Psoas muscle (tissue), 7 donors: ENCODE measurements at regions not wholly inside any gene's neighbourhood (a gene's known extent, or its start where the extent isn't known, plus 50 kb on each side); places are given as distances from the start of the nearest gene placed in this dataset.
A peak's percentile ranks its signal among the peaks of the same experiment; 100 is the strongest.

Source experiments
- ATAC-seq, 4 donors: fragments of 200-7000 bp; cut with Tn5 transposase; one replicate each; pipeline ENCODE4 v1.9.1; 2020; ENCODE audit warnings: moderate library complexity in 3 of 4, mild to moderate bottlenecking in 2 of 4
- DNase-seq, 2 donors: peaks; one replicate each; pipeline ENCODE4 v3.0.0-alpha.2; 2020
- H3K27ac ChIP-seq: fragments of 200-600 bp; one replicate; pipeline ENCODE4 v1.8.0; 2022
- H3K27me3 ChIP-seq, 3 donors: fragments of 200-600 bp in 1 of 3; one replicate each; pipeline versions ENCODE4 v1.6.1 to v1.8.0; 2013 to 2022; ENCODE audit warnings: low read length in 2 of 3, mild to moderate bottlenecking in 2 of 3, moderate library complexity in 1 of 3; ENCODE audit not compliant: insufficient read depth in 3 of 3
- H3K36me3 ChIP-seq, 2 donors: fragments of 200-600 bp in 1 of 2; one replicate each; pipeline versions ENCODE4 v1.6.1 to v1.8.0; 2013 to 2022; ENCODE audit warnings: low read depth in 1 of 2, mild to moderate bottlenecking in 1 of 2, moderate library complexity in 1 of 2; ENCODE audit not compliant: insufficient read depth in 1 of 2
- H3K4me1 ChIP-seq: fragments of 200-600 bp; one replicate; pipeline ENCODE4 v1.8.0; 2022
- H3K4me3 ChIP-seq: fragments of 200-600 bp; one replicate; pipeline ENCODE4 v1.8.0; 2022; ENCODE audit warnings: mild to moderate bottlenecking
- H3K9me3 ChIP-seq: fragments of 200-600 bp; one replicate; pipeline ENCODE4 v1.8.0; 2022
- WGBS, 3 donors: extraction: QIAGEN DNeasy Blood & Tissue Kit; methylation state at CpG; one replicate each; pipeline versions ENCODE4 v1.1.6 to v1.1.7; 2013; 5-methylcytosine and 5-hydroxymethylcytosine counted together
- intact Hi-C, 2 donors: fragments of 100-400 bp; cut with DNase I; formaldehyde crosslinking; loops; one replicate each; pipeline versions ENCODE4 v1.11.0 to v1.14.2; 2022
- TF ChIP-seq, protein P1 (sequence below): fragments of 200-600 bp; IDR thresholded peaks from one replicate; pipeline ENCODE4 v1.8.0; 2022; ENCODE audit warnings: antibody characterized with exemption
- donor health status: healthy with polysubstance abuse.
- donor health status: DM: no; HTN: no; CAD: no; lungs with moderate emphysema.
- donor health status: Bipolar disorder and iron deficiency.
- donor health status: healthy.
- donor health status: DM: yes; HTN: yes; CAD: no.
- donor health status: DM: no; HTN: no; CAD: no.
- donor health status: DM: yes; HTN: yes; CAD: no.

DNA sequence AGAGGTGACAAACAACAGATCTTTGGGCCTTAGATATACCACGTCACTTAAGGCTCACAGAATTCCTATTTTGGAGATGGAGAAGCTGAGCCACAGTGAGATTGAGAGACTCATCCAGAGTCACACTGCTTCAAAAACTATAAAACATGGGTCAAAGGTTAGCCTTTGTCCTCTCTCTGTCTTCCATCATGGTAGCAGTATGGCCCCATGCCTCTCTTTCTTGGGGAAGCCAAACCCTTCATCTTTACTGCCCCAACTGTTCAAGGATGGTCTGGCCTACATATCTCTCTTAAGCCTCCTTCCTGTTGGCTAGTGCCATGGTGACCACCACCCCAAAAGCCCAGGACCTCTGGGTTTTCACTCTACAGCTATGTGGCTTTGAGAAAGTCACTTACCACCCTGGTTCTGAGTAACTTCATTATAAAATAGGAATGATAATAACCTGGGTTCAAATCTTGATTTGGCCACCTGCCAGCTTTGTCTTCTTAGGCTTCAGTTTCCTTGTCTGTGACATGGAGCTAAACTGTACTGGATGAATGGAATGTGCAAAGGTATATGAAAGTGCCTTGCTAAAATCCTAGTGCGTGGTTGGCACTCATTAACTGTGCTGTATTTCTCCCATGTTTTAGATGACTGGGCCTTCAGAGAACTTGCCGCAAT is 85.9 kb upstream of the JUN start:
- Histone ChIP-seq H3K27me3 (no peaks in the 10 kb centered on the region), H3K4me3 (no peak overlapping the region), H3K27ac (no peak overlapping the region), H3K4me1 (peaks cover 15% of the 10 kb centered on the region), H3K9me3 (no peaks in the 10 kb centered on the region), H3K36me3 (no peaks in the 10 kb centered on the region)
- WGBS, 3 donors: 92 to 95% (median 93%) methylated on average over 3 of the region's 3 CpGs
- DNase-seq: no peak
- no peak for ATAC-seq
- intact Hi-C loops: no loop called here
- TF ChIP-seq, protein P1, sequence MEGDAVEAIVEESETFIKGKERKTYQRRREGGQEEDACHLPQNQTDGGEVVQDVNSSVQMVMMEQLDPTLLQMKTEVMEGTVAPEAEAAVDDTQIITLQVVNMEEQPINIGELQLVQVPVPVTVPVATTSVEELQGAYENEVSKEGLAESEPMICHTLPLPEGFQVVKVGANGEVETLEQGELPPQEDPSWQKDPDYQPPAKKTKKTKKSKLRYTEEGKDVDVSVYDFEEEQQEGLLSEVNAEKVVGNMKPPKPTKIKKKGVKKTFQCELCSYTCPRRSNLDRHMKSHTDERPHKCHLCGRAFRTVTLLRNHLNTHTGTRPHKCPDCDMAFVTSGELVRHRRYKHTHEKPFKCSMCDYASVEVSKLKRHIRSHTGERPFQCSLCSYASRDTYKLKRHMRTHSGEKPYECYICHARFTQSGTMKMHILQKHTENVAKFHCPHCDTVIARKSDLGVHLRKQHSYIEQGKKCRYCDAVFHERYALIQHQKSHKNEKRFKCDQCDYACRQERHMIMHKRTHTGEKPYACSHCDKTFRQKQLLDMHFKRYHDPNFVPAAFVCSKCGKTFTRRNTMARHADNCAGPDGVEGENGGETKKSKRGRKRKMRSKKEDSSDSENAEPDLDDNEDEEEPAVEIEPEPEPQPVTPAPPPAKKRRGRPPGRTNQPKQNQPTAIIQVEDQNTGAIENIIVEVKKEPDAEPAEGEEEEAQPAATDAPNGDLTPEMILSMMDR: no peak

DNA sequence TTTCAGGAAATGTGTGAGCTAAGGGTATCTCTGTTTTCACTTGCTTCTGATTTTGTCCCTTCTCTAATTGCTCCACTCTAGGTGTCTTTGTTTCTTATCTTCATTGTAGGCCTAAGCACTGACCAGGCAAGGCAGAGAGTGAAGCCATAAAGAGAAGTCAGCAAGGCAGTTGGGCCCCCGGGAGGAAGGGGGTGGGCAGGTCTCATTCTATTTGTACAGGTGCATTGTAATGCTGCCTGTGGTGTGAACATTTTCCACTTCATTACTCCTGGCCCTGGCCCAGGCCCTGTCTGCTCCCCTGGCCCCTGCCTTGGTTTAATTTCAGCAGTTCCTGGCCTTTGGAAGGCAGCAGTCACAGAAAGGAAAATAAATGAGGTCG is 86.4 kb upstream of the JUN start:
- no peak overlapping the region for H3K4me3 ChIP-seq
- DNase-seq: no peak
- H3K27ac ChIP-seq: no peak overlapping the region
- ATAC-seq: no peak
- H3K36me3 ChIP-seq: no peaks in the 10 kb centered on the region
- TF ChIP-seq, protein P1: no peak
- no peaks in the 10 kb centered on the region for H3K9me3 ChIP-seq
- WGBS, 3 donors: 63 to 71% (median 64%) methylated on average over 2 of the region's 2 CpGs
- peaks cover 20% of the 10 kb centered on the region for H3K4me1 ChIP-seq
- no peaks in the 10 kb centered on the region for H3K27me3 ChIP-seq
- intact Hi-C loops: no loop called here

DNA sequence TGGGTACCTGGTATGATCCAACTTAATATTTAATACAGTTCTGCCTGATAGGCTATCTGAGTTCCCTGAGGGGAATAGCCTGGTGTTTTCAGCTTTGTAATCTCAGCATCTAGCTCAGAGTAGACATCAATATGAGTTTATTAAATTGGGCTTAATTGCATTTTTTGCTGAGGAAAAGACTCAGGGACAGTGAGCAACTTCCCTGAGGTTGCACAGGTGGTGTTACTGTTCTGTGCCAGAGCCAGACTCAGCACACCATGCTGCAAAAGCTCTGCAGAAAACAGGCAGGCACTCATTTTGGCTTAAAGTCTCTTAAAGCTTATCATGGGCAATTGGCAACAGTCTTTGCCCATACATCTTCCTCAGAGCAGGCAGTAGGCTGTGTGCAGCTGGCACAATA is 90.5 kb upstream of the JUN start:
- no peak for DNase-seq
- Histone ChIP-seq H3K27ac (peak overlapping the region; percentile 55), H3K36me3 (no peaks in the 10 kb centered on the region), H3K4me3 (no peak overlapping the region), H3K27me3 (no peaks in the 10 kb centered on the region), H3K4me1 (peaks cover 31% of the 10 kb centered on the region), H3K9me3 (no peaks in the 10 kb centered on the region)
- intact Hi-C loops: no loop called here
- ATAC-seq: peak in 1 of 4 donors; percentile 16
- TF ChIP-seq, protein P1: no peak

DNA sequence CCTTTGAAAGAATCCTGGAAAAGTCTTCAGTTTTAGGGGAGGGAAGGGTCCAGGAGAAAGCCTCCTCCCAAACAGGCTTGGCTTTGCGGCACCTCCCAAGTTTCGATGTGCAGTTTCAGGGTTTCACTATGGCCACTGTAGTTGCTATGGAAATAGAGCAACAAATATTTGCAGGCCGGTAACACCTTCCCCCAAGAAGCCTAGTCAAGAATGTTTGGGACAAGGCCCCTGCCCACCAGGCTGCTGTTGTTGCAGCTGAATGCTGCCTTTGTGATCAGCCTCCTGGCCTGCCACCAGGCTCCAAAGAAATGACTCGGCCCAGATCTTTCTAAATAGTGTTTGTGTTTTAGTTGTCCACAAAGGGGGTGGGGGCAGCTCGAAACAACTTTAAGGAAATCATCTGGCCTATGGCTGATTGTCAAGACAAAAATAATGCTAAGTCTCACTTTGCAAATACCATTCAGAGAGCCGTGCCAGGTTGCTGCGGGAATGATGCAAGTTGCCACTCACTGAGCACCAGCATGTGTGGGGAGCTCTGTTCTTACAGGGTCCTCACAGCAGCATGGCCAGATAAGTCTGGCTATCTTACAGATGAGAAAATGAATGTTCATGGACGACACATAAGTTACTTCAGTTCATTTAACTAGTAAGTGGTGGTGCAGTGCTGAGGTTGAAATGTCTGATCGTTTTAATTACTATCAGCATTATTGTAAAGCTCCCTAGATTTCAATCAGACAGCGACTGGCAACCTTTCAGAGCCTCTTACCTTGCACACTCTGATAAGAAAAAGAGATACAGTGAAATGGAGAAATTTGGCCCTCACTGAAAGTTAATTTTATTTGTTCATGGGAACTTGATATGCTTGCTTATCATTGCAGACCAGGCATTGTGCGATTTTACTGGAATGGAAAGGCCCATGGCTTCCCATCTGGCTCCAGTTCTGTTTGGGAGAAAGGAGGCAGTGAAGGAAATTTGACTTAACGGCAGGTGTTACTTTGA is 91.2 kb upstream of the JUN start:
- Histone ChIP-seq H3K27me3 (no peaks in the 10 kb centered on the region), H3K27ac (peak overlapping the region; percentile 55), H3K4me1 (peaks cover 31% of the 10 kb centered on the region), H3K4me3 (no peak overlapping the region), H3K9me3 (no peaks in the 10 kb centered on the region), H3K36me3 (no peaks in the 10 kb centered on the region)
- DNase-seq (peak; percentile 45 to 66), ATAC-seq (peak; percentile 70 to 87 (median 78))
- intact Hi-C loops: no loop called here
- TF ChIP-seq, protein P1: no peak
- WGBS, 3 donors: 24 to 32% (median 29%) methylated on average over 12 of the region's 12 CpGs
